GM12878 (cell line): ENCODE measurements at regions not wholly inside any gene's neighbourhood (a gene's known extent, or its start where the extent isn't known, plus 50 kb on each side); places are given as distances from the start of the nearest gene placed in this dataset.

ENCODE experiments used
- CTCF ChIP-seq, 3 experiments: IDR thresholded peaks in 2 of 3; conservative IDR thresholded peaks in 1 of 3; 2 replicates each; pipeline ENCODE4 v1.5.1; 2011; ENCODE audit warnings: low read depth in 3 of 3, low read length in 3 of 3, mild to moderate bottlenecking in 3 of 3, control low read depth in 2 of 3, moderate library complexity in 2 of 3, inconsistent platforms in 1 of 3, mixed read lengths in 1 of 3; ENCODE audit not compliant: control insufficient read depth in 2 of 3, insufficient read depth in 1 of 3; ENCODE audit errors: extremely low read depth in 1 of 3
- FOXK2 ChIP-seq: fragments of 450-650 bp; IDR thresholded peaks from 2 replicates; pipeline ENCODE4 v1.6.1; 2017; ENCODE audit warnings: mild to moderate bottlenecking, moderate library complexity
- MXI1 ChIP-seq: fragments of 150-350 bp; IDR thresholded peaks from 2 replicates; pipeline ENCODE4 v1.6.1; 2011; ENCODE audit warnings: low read depth, mild to moderate bottlenecking, inconsistent platforms, low read length, improper control_type of control experiment
- RAD21 ChIP-seq: IDR thresholded peaks from 2 replicates; pipeline ENCODE4 v1.6.1; 2011; ENCODE audit warnings: mild to moderate bottlenecking, low read depth, low read length, moderate library complexity; ENCODE audit not compliant: insufficient read depth
- RCOR1 ChIP-seq: conservative IDR thresholded peaks from 2 replicates; pipeline ENCODE4 v1.6.1; 2012; ENCODE audit warnings: low read depth, low read length, improper control_type of control experiment
- SMARCA5 ChIP-seq: fragments of 450-650 bp; IDR thresholded peaks from 2 replicates; pipeline ENCODE4 v1.6.1; 2017; ENCODE audit warnings: mild to moderate bottlenecking
- USF1 ChIP-seq: IDR thresholded peaks from 2 replicates; pipeline ENCODE4 v1.6.1; 2011; ENCODE audit warnings: borderline replicate concordance, low read depth, mild to moderate bottlenecking, moderate library complexity, mixed read lengths, low read length; ENCODE audit not compliant: insufficient read depth; ENCODE audit errors: extremely low read length
- ZNF217 ChIP-seq: fragments of 450-650 bp; IDR thresholded peaks from 2 replicates; pipeline ENCODE4 v1.6.1; 2017; ENCODE audit warnings: antibody characterized with exemption, mild to moderate bottlenecking

GRCh38 chr10:44557596-44558191, 172.8 kb upstream of the CXCL12 start:
- TF ChIP-seq CTCF (IDR thresholded peaks at IDR 0.05 in 2 of 3, conservative IDR thresholded peaks at IDR 0.05 in 1 of 3; ENCODE audit: control insufficient read depth in 2 of 3, extremely low read depth in 1 of 3, insufficient read depth in 1 of 3, low read depth in 3 of 3, low read length in 3 of 3) (no peak), SMARCA5 (no peak), RCOR1 (no peak), MXI1 (no peak), ZNF217 (no peak), FOXK2 (no peak), USF1 (no peak), RAD21 (no peak)
